ENCODE measurements at regions not wholly inside any gene's neighbourhood (a gene's known extent, or its start where the extent isn't known, plus 50 kb on each side); places are given as distances from the start of the nearest gene placed in this dataset.

DNA sequence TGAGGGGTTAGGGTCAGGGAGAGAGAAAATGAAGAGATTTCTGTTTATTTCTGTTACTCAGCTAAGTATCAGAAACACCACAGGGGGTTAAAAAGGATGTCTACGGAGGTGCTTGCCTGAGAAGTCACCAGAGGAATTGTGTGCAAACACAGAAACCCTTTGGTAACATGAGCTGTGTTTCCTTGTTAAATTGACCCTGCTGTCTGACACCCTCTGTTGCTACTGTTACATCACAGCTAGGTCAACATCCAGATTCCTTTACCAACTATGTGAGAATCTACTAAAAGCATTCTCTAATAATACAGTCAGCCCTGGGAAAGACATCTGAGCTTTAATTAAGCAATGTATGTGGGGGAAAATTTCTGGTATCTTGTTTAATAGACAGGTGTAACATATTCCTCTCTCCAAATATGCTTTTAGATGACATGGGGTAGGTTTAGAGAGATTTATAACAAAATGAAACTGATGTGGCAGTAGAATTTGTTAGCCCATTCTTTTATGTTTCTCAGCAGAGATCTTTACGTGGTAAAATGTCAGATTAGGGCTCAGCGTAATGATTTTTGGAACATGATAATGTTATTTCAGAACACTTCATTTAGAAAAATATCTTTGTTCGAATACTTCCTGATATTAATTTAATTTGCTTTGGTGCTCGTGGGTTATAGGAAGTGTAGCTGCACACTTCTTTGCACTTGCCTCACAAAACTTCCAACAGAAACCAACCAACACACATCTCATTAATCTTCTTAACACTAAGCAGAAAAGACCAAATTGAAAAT is 168.0 kb upstream of the AHR start (continued):
- TF ChIP-seq, protein P1, sequence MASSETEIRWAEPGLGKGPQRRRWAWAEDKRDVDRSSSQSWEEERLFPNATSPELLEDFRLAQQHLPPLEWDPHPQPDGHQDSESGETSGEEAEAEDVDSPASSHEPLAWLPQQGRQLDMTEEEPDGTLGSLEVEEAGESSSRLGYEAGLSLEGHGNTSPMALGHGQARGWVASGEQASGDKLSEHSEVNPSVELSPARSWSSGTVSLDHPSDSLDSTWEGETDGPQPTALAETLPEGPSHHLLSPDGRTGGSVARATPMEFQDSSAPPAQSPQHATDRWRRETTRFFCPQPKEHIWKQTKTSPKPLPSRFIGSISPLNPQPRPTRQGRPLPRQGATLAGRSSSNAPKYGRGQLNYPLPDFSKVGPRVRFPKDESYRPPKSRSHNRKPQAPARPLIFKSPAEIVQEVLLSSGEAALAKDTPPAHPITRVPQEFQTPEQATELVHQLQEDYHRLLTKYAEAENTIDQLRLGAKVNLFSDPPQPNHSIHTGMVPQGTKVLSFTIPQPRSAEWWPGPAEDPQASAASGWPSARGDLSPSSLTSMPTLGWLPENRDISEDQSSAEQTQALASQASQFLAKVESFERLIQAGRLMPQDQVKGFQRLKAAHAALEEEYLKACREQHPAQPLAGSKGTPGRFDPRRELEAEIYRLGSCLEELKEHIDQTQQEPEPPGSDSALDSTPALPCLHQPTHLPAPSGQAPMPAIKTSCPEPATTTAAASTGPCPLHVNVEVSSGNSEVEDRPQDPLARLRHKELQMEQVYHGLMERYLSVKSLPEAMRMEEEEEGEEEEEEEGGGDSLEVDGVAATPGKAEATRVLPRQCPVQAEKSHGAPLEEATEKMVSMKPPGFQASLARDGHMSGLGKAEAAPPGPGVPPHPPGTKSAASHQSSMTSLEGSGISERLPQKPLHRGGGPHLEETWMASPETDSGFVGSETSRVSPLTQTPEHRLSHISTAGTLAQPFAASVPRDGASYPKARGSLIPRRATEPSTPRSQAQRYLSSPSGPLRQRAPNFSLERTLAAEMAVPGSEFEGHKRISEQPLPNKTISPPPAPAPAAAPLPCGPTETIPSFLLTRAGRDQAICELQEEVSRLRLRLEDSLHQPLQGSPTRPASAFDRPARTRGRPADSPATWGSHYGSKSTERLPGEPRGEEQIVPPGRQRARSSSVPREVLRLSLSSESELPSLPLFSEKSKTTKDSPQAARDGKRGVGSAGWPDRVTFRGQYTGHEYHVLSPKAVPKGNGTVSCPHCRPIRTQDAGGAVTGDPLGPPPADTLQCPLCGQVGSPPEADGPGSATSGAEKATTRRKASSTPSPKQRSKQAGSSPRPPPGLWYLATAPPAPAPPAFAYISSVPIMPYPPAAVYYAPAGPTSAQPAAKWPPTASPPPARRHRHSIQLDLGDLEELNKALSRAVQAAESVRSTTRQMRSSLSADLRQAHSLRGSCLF (CRISPR knock-in tag; IDR thresholded peaks at IDR 0.05; ENCODE audit: borderline replicate concordance), result no peak
- TF ChIP-seq NFIB (CRISPR knock-in tag; IDR thresholded peaks at IDR 0.05; ENCODE audit: borderline replicate concordance) (no peak), RXRA (CRISPR knock-in tag; IDR thresholded peaks at IDR 0.05) (peak; percentile 77; the same call in 1 of the 2 replicates), SNAPC2 (CRISPR knock-in tag; IDR thresholded peaks at IDR 0.05) (peak; percentile 71; the same call in 1 of the 2 replicates), ZNF775 (CRISPR knock-in tag; IDR thresholded peaks at IDR 0.05; ENCODE audit: borderline replicate concordance) (peak; percentile 66; the same call in 1 of the 2 replicates), MIXL1 (CRISPR knock-in tag; IDR thresholded peaks at IDR 0.05) (peak; percentile 99), ZNF337 (CRISPR knock-in tag; IDR thresholded peaks at IDR 0.05; ENCODE audit: borderline replicate concordance, low read depth) (no peak), SOX13 (IDR thresholded peaks at IDR 0.05) (peak; percentile 60; the same call in 1 of the 2 replicates), SOX13 (CRISPR knock-in tag; conservative IDR thresholded peaks at IDR 0.05 in 1 of 2, IDR thresholded peaks at IDR 0.05 in 1 of 2) (peak in 1 of 2 experiments; percentile 97; a peak in 2 of 4 replicates), PHF20 (CRISPR knock-in tag; IDR thresholded peaks at IDR 0.05) (no peak), ZNF670 (CRISPR knock-in tag; IDR thresholded peaks at IDR 0.05; ENCODE audit: borderline replicate concordance) (no peak), ZNF556 (CRISPR knock-in tag; IDR thresholded peaks at IDR 0.05; ENCODE audit: borderline replicate concordance) (peak; percentile 81; the same call in 1 of the 2 replicates), CEBPB (IDR thresholded peaks at IDR 0.05; ENCODE audit: borderline replicate concordance, low read depth, low read length) (peak; percentile 89)
- TF ChIP-seq, protein P2, sequence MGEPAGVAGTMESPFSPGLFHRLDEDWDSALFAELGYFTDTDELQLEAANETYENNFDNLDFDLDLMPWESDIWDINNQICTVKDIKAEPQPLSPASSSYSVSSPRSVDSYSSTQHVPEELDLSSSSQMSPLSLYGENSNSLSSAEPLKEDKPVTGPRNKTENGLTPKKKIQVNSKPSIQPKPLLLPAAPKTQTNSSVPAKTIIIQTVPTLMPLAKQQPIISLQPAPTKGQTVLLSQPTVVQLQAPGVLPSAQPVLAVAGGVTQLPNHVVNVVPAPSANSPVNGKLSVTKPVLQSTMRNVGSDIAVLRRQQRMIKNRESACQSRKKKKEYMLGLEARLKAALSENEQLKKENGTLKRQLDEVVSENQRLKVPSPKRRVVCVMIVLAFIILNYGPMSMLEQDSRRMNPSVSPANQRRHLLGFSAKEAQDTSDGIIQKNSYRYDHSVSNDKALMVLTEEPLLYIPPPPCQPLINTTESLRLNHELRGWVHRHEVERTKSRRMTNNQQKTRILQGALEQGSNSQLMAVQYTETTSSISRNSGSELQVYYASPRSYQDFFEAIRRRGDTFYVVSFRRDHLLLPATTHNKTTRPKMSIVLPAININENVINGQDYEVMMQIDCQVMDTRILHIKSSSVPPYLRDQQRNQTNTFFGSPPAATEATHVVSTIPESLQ (CRISPR knock-in tag; conservative IDR thresholded peaks at IDR 0.05), result no peak
- TF ChIP-seq, protein P3, sequence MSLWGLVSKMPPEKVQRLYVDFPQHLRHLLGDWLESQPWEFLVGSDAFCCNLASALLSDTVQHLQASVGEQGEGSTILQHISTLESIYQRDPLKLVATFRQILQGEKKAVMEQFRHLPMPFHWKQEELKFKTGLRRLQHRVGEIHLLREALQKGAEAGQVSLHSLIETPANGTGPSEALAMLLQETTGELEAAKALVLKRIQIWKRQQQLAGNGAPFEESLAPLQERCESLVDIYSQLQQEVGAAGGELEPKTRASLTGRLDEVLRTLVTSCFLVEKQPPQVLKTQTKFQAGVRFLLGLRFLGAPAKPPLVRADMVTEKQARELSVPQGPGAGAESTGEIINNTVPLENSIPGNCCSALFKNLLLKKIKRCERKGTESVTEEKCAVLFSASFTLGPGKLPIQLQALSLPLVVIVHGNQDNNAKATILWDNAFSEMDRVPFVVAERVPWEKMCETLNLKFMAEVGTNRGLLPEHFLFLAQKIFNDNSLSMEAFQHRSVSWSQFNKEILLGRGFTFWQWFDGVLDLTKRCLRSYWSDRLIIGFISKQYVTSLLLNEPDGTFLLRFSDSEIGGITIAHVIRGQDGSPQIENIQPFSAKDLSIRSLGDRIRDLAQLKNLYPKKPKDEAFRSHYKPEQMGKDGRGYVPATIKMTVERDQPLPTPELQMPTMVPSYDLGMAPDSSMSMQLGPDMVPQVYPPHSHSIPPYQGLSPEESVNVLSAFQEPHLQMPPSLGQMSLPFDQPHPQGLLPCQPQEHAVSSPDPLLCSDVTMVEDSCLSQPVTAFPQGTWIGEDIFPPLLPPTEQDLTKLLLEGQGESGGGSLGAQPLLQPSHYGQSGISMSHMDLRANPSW (CRISPR knock-in tag; IDR thresholded peaks at IDR 0.05; ENCODE audit: borderline replicate concordance), result 0 out of 2 replicates have a peak, but pooled peaks have one; percentile 9
- TF ChIP-seq, protein P4, sequence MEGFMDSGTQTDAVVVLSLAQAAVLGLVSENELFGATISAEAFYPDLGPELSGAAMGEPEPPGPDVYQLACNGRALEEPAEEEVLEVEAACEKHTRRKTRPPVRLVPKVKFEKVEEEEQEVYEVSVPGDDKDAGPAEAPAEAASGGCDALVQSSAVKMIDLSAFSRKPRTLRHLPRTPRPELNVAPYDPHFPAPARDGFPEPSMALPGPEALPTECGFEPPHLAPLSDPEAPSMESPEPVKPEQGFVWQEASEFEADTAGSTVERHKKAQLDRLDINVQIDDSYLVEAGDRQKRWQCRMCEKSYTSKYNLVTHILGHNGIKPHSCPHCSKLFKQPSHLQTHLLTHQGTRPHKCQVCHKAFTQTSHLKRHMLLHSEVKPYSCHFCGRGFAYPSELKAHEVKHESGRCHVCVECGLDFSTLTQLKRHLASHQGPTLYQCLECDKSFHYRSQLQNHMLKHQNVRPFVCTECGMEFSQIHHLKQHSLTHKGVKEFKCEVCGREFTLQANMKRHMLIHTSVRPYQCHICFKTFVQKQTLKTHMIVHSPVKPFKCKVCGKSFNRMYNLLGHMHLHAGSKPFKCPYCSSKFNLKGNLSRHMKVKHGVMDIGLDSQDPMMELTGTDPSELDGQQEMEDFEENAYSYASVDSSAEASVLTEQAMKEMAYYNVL (CRISPR knock-in tag; IDR thresholded peaks at IDR 0.05; ENCODE audit: borderline replicate concordance), result peak; percentile 88

All from HepG2 (cell line).